Hematopoietic multipotent progenitor cell treated with erythropoietin and hydrocortisone succinate and interleukin-3 and kit ligand, for 8 days (in vitro differentiated cells): ENCODE measurements at regions not wholly inside any gene's neighbourhood (a gene's known extent, or its start where the extent isn't known, plus 50 kb on each side); places are given as distances from the start of the nearest gene placed in this dataset.
A peak's percentile ranks its signal among the peaks of the same experiment; 100 is the strongest.

Experiments
- DNase-seq: peaks from one replicate; pipeline ENCODE4 v3.0.0-alpha.2; 2015

DNA sequence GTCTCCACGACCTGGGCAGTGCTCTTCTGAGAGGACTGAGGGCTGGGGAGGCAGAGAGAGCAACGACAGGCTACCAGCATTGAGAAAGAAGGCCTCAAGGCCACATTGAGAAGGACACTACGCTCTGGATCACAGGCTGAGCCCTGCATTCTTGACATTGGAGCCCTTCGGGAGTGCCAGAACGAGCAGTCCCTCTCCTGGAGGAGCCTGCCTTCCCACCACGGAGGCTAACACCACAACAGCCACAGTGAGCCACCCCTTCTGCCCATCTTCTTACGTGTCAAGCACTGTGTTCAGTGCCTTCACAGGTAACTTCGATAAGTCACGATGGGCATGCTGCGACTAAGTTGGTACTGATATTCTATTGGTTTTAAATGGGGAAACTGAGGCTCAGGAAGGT is 267.8 kb downstream of the RPS24 start:
- no peak for DNase-seq

DNA sequence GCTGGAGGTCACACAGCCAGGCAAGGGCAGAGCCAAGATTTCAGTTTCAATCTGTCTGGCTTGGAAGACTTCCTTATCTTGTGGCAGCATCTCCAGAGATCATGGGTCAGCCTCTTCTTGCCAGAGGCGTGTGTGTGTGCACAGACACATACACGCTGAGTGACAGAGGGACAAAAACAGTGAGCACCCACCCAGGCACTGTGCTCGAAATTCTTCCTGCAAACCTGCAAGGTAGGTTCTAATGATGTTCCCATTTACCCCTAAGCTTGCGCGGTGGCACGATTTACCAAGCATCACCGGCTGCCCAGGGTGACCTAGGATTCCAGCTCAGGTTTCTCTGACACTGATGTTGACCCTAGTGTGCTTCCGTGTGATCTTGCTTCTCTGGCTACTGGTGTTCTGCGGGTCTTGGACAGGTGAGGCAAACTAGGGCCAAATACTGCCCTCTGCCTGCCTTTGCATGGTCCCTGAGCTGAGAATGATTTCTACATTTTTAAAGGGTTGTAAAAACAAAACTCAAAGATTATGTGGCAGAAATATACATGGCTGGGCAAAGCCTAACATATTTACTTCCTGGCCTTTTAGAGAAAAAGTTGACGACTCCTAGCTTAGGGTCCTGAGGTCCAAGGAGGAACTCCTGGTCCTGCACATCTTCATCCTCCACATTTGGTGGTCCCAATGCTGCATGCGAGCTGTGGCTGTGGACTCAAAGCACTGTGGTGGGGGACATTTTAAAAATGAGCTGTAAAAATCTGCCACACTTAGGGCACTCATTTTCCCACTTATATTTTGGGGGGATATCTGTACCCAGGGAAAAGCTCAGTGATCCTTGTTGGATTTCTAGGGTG is 268.5 kb downstream of the RPS24 start:
- peak; percentile 3 for DNase-seq

DNA sequence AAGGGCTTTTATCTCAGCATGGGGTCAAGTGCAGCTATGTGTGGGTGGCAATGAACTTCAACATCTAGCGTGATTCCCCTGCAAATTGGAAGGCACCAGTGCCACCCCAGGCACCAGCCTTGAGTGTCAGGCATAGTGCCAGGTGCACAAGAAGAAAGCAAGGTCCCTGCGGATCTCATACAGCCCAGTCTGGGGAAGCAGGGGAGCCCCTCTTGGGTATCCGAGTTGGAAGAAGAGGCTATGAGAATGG is 269.0 kb downstream of the RPS24 start:
- DNase-seq, result no peak

DNA sequence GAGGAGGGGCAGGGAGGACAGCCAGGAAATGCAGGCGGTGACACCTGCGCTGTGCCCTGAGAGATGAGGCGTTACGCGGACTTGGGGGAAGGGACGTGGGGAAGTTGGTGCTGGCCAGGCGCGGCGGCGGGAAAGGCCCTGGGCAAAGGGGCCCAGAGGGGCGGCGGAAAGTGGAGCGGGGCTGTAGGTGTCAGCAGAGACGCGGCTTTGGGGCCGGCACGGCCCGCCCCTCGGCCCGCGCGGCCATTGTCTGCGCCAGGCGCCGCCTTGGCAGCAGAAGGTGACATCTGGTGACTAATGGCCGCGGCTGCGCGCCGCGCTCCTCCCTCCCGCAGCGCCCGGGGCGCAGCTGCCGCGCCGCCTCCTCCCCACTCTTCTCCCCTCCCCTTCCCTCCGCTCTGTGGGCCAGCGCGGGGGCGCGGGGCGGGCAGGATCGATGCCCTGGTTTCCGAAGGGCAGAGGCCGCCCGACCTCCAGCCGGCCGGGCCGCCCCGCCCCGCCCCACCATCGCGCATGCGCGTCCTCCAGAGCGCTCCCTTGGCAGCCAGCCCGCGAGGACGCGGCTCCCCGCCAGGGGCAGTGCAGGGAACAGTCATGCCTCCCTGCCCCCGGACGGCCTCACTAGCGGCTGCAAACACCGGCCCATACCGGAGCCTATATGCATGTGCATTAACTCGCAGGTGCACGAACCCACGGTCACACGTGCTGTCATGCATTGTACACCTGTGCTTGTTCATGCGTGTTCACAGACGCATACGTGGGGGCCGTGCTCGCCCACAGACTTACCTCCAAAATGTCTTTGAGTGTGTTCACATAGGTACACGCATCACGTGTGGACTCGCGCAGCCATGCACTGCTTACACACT is 269.6 kb downstream of the RPS24 start:
- DNase-seq, result peak; percentile 94

DNA sequence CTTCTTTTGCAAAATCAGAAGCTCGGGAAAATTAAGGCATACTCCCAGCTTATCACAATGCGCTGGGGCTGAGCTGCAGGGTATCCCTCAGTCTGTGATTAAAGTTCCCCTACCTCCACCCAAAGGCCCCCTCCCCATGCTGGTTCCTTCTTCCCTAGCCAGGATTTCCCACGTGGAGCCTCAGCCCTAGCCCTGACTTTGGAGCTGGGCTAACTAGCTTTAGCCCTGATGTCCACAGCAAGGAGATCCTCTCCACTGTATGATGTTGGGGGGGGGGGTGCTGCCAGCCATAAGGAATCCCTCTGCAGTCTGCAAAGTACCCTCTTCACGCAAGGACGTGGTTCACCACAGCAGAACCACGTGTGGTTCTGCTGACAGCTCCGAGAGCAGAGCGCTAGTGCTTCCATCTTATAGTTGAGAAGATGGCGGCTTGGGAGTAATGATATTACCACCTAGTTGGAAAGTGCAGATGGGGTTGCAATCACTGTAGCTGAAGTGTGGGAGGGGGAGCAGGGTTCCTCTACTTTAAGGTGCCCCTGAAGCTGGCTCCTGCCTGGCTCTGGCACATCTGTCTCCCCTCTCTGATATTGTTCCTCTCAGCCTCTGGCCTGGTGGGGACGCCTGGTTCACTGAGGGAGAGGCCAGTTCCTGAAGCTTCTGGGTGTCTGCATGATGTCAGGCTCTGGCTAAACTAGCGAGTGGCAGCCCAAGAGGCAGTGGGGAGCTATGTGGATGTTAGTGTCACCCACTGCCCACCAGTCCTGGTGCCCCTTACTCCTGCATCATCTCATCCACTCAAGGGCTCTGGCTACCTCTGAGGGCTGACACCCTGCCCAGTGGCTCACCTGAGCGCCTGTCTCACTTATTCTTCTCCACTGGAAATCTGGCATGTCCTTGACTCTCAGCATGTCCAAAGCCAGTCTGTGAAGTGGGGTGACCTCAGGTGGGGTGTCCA is 270.7 kb downstream of the RPS24 start:
- DNase-seq, result no peak

DNA sequence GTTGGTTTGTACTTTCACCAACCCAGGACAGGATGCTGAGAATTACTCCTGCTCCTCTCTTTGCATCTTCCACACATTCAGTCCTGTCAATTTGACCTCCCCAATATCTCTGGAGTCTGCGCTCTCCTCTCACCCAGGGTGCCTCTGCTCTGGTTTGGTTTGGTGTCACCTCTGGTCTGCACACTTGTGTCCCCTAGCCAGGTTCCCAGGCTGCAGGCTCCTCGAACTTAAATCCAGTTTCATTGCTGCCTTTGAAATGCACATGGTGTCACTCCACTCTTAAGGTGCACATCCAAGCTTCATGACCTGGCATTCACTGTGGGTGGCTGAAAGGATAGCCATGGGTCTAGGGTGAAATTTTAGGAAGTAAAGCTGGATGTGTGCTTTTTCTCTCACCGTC is 271.6 kb downstream of the RPS24 start:
- DNase-seq, result no peak

DNA sequence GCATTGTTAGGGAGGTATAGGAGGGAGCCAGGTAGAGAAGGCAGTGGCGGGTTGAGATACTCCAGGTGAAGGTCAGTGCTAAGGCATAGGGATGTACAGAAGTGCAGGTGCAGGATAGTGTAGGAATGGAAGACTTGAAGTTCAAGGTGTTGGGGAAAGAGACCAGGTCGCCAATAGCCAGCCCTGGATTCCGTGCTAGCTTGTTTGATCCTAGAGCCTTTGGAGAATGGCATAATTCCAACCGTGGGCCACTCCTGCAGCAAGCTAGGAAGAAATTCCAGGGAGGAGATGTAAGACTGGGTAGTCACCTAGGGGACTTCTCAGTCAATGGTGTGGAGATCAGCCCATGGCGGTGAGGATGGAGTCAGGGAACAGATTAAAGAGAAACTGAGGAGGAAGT is 272.7 kb downstream of the RPS24 start:
- no peak for DNase-seq

DNA sequence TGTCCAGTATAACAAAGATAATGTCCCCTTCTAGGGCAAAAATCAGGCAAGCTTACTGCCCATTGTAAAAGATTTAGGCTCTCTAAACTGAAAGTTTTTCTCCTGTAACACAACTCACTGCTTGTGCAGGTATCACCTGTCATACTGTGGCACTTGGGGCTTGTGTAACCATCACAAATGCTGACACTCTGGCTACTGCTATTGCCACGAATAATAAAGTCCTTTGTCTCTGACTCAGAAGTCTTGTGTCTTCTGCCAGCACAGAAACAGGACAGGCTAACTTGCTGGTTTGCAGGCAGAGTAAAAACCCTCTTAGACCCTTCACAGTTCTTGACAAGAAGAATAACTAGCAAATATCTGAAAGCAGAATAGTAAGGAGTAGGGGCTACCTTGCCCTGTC is 273.9 kb downstream of the RPS24 start:
- DNase-seq, result no peak

DNA sequence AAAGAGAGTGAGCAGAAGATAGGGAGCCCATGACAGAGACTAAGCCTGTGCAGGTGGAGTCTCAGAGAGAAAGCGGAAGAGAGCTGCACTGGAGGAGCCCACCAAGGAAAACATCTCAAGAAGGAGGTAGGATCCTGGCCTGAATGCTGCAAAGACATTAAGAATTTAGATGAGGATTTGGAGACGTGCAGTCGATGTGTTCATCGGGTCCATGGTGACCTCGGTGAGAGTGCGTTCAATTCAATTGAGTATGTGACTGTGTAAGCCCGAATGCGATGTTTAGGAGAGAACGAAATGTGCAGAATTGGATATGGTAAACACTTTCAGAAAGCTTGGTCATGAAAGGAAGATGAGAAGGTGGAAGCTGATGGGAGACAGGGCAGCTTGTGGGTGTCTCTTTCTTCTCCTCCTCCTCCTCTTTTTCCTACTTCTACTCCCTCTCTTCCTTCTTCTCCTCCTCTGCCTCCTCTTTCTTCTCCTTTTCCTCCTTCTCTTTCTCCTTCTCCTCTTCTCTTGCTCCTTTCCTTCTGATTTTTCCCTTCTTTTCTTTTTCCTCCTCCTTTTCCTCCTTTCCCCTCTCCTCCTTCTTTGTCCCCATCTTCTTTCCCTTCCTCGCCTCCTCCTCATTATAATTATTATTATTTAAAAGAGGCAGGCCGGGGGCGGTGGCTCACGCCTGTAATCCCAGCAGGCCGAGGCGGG is 276.0 kb downstream of the RPS24 start:
- DNase-seq, result no peak

DNA sequence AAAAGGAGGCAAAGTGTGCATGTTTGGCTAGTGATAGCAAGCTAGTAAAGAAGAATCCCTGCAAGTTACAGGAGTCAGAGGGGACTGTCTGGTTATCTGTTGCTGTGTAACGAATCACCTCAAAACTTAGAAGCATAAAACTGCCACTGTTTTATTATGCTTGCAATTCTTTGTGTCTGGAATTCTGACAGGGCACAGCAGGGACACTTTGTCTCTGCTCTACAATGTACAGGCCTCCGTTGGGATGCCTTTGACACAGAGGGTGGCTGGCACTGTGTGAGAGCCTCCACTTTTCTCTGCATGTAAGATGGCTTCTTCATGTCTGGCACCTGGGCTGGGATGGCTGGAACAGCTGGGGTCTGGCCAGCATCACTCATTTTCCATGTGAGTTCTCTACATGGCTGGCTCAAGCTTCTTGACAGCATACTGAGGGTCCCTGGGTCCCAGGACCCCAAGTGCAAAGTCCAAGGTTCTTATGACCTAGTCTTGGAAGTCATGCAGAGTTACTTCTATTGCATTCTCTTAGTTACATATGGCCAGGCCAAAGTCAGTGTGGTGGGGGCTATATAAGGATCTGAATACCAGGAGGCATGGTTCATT is 276.9 kb downstream of the RPS24 start:
- DNase-seq, result no peak

DNA sequence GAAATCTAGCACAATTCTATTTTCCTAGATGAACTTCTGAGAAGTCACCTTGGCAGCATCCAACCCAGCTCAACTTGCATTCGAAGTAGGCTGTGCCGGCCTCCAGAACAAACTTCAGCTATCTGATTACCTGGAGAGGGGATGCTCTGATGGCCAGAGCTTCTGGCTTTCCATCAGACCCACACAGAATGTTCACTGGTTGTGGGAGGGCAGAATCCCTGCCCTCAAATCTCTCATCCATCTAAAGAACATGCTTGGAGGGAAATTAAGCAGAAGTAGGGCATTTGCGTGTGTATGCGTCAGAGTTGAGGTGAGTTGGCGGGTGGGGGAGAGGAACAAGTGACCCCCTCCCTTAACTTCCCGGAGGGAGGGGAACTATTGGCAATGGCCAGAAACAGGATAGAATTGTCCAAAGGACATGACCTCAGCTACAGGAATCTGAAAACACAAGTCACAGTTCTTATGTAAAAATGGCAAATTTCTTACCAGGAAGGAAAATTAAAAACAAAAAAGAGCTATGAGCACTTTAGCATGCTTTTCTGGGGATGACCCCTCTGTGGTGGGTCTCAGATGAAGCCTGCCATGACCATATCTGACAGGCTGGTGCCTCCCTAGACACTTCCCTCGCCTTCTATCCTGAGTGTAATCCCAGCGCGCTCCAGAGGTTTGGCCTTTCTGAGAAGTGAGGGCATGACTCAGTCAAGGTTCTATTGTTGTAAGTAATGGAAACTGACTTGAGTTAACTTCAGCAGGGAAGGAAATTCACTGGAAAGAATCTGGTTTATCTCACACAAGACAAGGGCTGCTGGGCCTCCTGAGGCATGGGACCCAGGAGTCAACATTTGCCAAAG is 278.8 kb downstream of the RPS24 start:
- no peak for DNase-seq

DNA sequence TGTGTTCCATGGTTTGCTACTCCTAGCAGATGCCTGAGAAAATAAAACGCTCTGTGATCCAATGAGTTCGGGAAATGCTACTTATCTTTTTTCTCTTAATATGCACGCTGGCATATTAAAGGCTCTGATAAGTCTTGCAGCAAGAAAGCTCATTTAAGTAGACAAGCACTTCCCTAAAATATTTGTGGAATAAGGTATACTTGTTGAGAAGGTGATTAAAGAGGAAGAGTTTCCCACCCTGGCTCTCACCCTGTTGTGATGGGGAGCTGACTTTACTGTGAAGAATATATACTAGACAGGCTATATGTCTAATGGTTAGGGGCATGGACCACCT is 279.4 kb downstream of the RPS24 start:
- no peak for DNase-seq

DNA sequence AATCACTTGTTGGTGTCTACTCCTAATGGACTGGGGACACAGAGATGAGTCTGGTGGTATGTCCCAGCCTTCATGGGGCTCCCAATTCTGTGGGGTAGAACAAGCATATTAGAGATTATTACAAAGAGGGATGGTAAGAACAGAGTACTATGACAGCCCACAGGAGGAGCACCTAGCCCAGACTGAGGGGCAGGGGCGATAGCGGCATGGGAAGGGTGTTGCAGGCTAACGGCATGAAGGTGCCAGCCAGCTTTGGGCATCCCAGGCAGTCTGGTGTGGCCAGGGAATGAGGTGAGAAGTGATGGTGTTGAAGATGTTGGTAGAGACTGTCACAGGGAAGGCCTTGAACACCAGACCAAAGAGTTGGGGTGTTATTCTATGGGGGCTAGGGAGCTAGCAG is 280.0 kb downstream of the RPS24 start:
- DNase-seq, result no peak

DNA sequence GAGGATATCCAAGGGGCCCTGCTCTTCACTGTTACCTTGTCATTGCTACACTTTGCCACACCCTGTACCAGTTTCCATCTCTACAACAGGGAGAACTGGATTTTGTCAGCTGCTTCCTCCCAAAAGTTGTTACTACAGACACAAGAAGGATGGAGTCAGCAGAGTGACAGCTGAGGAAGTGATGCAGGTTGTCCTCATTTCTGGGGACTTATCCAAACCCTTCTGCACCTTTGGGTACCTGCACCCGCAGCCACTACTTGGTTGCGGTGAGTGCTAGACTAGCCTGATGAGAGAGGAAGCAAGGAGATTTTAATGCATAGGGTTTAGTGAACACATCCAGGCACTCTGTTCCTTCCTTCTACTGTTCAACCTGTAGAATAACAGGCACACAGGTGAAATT is 281.0 kb downstream of the RPS24 start:
- no peak for DNase-seq

DNA sequence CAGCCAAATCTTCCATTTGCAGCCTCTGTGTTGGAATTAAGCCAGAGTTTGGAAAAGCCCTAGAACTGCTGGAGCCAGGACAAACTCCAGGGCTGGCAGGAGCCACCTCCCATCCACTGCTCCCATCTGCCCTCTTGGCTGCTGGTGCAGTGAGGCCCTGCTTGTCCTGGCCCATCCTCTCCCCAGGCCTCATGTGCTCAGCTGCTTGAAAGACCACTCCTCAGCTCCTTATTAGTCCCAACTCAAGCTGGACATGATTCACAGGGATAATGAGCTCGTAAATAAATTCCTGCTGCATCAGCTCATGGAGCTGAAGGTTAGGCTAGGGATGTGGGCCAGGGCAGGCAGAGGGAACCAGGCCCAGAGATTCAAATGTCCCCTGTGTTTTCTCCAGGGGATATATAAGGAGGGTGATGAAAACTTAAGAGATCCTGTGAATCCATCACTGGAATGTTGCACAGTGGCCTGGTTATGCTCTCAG is 282.8 kb downstream of the RPS24 start:
- no peak for DNase-seq

DNA sequence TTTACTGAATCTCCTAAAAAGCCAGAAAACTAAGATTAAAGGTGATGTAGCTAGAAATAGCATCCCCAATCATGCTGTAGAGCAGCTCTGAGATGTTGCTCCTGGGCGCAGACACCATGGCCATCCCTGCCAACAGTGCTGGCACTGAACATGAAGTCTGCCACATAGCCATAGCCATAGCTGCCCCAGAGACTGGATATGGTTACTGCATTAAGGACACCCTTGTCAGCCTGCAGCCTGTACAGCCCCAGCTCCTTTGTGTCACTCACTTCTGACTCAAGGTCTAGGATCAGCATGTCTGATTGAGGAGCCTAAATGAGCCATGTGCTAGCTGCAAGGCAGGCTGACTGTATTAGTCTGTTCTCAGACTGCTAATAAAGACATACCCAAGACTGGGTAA is 284.6 kb downstream of the RPS24 start:
- DNase-seq, result no peak

DNA sequence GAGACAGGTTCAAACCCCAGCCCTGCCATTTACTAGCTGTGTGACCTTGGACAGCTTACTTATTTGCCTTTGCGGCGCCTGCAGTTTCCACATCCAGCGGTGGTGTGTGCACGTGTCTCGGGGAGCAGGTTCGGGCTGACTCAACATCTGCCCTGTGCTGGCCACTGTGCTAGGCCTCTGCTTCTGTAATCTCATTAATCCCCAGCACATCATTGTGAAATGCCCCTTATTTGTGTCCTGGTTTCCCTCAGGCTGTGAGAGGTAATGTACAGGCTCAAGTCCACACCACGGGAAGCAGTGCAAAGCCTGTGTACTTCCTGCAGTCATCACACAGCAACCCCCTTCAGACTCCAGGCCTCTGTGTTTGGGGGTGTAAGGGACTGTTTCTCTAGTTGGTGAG is 285.7 kb downstream of the RPS24 start:
- no peak for DNase-seq

DNA sequence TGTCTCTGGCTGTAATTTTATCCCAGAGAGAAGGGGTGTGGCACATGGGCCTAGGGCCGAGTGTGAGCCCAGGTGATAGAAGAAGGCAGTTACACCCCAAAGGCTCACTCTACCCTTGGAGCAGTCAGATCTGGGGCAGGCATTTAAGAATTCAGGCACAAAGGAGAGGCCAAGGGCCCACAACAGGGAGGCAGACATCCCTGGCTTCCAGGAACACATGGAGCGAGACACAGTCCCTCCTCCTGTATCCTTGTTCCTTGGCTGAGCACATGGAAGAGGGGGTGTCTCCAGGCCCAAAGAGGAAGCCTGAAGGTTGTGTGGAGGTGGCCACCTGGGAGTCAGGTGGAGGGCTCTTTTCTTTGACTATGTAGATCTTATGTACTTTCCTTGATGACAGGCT is 286.2 kb downstream of the RPS24 start:
- no peak for DNase-seq

DNA sequence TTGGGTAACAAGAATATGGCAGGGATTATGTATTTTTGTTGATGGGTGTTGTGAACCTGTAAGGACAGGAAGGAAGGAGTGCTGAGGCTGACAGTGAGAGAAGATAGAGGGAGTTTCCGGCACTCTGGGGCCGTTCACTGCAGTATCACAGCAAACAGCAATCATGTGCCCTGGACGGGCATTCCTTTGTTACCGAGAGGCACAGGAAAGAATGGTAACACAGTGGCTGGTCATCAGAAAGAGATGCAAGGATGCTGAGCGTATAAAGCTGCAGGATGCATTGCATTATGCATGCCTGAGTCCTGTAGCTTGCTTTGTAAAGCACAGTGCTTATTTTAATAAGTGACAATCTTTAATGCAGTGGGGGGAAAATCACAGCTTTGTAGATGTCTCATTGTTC is 286.8 kb downstream of the RPS24 start:
- DNase-seq, result no peak

DNA sequence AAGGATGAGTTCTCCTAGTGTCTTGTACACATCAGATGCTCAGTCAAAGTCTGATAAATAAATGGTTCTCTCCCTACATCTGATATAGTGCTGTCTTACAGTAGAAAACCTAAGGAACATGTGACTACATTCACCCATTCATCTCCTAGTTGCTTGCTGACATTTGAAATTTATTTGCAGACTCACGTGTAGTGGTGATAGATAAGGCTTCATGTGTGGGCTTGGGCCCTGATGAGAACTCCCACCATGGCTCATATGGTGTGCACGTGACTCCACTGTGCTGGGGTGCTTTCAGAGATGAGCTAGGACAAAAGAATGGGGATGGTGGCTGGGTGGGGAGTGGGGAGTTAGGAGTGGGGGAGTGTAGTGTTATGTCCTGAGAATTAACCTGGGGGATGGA is 287.3 kb downstream of the RPS24 start:
- no peak for DNase-seq

DNA sequence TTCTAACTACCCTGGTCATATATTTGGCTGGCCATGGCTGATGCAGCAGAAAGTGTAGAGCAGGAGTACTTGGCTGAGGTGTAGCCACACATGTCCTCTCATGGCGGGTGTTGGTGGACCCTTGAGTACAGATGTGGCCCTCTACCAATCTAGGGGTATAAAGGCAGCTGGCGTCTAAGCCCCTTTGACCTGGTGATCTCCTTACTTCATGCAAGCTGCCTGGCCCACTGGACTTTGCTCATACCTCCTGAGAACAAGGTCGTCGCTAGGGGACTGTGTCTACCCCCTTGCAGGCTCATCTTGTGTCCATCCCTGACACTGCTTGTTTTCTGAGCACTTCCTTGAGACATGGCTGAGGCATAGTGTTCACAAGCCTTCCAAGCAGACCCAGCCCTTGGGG is 287.8 kb downstream of the RPS24 start:
- DNase-seq, result no peak
